IPS DF 6.9 (cell line): ENCODE measurements at regions not wholly inside any gene's neighbourhood (a gene's known extent, or its start where the extent isn't known, plus 50 kb on each side); places are given as distances from the start of the nearest gene placed in this dataset.
A peak's percentile ranks its signal among the peaks of the same experiment; 100 is the strongest.

Source experiments
- DNase-seq: peaks from one replicate; pipeline ENCODE4 v3.0.0-alpha.2; 2013; ENCODE audit warnings: low read depth, low spot score
- H3K27ac ChIP-seq: one replicate; pipeline ENCODE4 v1.5.1; 2013; ENCODE audit warnings: low read length, control low read depth
- H3K27me3 ChIP-seq: 2 replicates; pipeline ENCODE4 v1.6.1; 2013; ENCODE audit warnings: mild to moderate bottlenecking, low read length; ENCODE audit not compliant: control insufficient read depth, insufficient read depth
- H3K36me3 ChIP-seq: 2 replicates; pipeline ENCODE4 v1.6.1; 2013; ENCODE audit warnings: low read length; ENCODE audit not compliant: control insufficient read depth, insufficient read depth
- H3K4me1 ChIP-seq: 2 replicates; pipeline ENCODE4 v1.6.1; 2013; ENCODE audit warnings: low read length; ENCODE audit not compliant: control insufficient read depth, insufficient read depth
- H3K4me3 ChIP-seq: 2 replicates; pipeline ENCODE4 v1.5.1; 2013; ENCODE audit warnings: mild to moderate bottlenecking, low read length
- H3K9me3 ChIP-seq: 2 replicates; pipeline ENCODE4 v1.6.1; 2013; ENCODE audit warnings: low read length, inconsistent platforms; ENCODE audit not compliant: control insufficient read depth, insufficient read depth
- WGBS: extraction: QIAGEN DNeasy Blood & Tissue Kit; methylation state at CpG from one replicate; pipeline ENCODE4 v1.1.7; 2013; ENCODE audit warnings: mixed read lengths, missing lambda C conversion rate; ENCODE audit not compliant: insufficient read length, insufficient coverage; 5-methylcytosine and 5-hydroxymethylcytosine counted together

DNA sequence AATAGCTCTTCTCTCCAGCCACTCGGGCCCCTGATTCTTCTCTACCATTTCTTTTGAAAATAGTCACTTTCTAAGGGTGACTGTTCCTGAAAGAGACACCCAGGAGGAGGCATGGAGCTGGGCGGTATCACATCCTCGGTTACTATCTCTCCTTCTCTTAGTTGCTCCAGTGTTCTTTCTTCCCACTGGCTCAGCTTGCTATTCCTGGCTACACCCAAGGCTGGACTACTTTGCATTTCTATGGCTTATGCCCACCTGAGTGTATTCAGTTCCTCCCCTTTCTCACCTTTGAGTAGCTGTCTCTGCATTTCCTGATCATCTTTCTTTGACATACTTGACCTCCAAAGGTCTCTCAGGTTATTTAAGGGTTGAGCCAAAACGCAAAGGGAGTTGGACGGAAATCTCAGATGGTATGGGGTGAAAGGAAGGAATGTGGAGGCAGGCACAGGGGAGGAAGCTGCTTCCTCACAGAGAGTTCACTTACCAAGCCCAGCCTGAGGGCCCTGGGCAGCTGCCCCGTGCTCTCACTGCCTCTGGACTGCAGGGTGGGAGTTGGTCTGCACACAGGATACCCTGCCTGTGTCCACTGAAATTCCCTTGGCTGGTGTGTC is 155.7 kb downstream of the SNX19 start:
- no peaks in the 10 kb centered on the region for H3K36me3 ChIP-seq
- peak overlapping the region; percentile 70 for H3K27ac ChIP-seq
- no peaks in the 10 kb centered on the region for H3K27me3 ChIP-seq
- no peak overlapping the region for H3K4me3 ChIP-seq
- peaks cover 9% of the 10 kb centered on the region for H3K4me1 ChIP-seq
- H3K9me3 ChIP-seq, result no peaks in the 10 kb centered on the region
- no CpG with 5 or more reads among the region's 6 CpGs for WGBS
- DNase-seq, result peak; percentile 20

DNA sequence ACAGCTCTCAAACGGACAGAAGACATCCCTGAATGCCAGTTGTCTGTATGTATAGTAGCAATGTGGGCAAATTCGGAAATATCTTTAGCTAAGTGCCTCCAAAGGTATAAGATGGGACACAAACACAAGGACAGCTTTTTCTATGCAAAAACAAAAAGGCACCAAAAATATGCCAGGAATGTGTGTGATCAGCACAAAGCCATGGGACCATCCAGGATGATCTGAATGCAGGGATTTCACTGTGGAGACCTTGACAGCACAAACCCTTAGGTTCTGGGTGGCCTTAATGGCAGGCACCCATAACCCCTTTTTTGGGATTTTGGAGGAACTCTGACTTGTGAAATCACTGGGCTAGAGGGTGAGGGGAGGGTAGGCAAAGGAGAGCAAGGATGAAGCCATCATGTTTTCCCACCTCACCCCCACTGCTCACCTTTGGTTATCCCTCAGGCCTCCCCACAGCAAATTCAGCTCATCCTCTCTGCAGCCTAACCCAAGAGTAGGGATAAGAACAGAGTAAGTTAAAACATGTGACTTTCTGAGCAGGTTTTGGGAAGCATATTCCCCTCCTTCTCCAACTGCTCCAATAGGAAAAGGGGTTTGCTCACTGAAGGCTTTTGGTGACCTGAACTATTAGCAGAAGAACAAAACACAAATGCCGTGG is 154.6 kb downstream of the SNX19 start:
- H3K4me3 ChIP-seq, result no peak overlapping the region
- DNase-seq, result no peak
- WGBS, result no CpG with 5 or more reads among the region's 3 CpGs
- no peaks in the 10 kb centered on the region for H3K9me3 ChIP-seq
- H3K27ac ChIP-seq, result no peak overlapping the region
- H3K36me3 ChIP-seq, result no peaks in the 10 kb centered on the region
- peaks cover 9% of the 10 kb centered on the region for H3K4me1 ChIP-seq
- H3K27me3 ChIP-seq, result no peaks in the 10 kb centered on the region

DNA sequence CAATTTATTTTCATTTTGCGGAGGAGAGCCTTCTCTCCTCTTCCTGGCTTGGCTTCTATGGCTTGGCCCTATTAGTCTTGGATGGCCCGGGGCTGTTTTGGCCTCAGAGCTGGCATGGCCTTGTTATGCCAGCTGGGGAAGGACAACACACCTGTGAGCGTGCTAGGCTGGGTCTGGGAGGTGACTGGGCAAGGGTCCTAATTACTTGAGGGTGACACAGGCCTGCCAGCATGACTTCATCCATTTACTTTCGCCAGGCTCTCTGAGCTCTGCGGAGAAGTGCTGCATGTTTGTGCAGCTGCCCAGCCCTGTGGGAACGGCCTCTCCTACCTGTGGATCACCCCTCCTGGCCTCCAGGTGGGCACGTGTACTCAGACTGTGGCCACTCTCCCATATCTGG is 153.6 kb downstream of the SNX19 start:
- no peaks in the 10 kb centered on the region for H3K9me3 ChIP-seq
- DNase-seq, result no peak
- WGBS, result no CpG with 5 or more reads among the region's 7 CpGs
- H3K36me3 ChIP-seq, result no peaks in the 10 kb centered on the region
- H3K27me3 ChIP-seq, result no peaks in the 10 kb centered on the region
- H3K27ac ChIP-seq, result no peak overlapping the region
- peaks cover 9% of the 10 kb centered on the region for H3K4me1 ChIP-seq
- H3K4me3 ChIP-seq, result no peak overlapping the region

DNA sequence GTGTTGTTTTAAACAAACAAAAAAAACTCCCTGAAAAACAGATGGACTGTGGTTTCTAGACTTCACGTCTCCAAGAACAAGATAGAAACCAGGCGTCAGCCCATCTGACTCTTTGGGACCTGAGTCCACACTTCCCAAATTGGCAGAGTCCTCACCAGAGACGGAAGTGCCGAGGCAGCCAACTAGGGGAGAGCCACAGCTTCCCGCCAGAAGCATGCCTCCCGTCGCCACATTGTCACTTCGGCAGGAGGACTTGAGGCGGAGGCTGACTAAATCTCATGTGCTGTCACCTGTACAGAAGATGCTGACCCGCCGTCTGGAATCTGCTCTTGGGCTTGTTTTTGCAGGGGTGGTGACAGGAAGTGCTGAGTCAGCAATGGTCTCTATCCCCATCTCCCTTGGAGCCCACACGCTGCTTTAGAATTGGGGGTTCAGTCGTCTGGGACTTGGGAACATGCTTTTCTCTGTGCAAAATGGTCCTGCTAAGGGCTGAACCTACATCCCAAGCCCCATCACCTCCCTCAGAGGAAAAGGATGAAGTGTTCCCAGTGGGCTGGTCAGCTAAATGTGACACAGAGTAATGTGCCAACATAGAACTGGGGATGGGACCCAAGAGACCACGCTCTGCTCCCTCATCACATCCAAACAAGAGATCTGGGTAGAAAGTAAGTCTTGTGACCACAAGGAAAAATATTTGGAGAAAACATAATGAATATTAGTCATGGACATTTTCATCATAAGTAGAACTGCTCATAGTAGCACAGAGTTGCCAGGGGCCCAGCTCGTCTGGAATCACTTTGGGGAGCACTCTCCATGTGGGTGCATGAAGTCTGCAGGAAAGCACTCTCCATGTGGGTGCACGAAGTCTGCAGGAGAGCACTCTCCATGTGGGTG is 152.9 kb downstream of the SNX19 start:
- Histone ChIP-seq H3K27me3 (no peaks in the 10 kb centered on the region), H3K4me1 (peaks cover 9% of the 10 kb centered on the region), H3K4me3 (no peak overlapping the region), H3K27ac (no peak overlapping the region), H3K9me3 (no peaks in the 10 kb centered on the region), H3K36me3 (no peaks in the 10 kb centered on the region)
- no CpG with 5 or more reads among the region's 16 CpGs for WGBS
- no peak for DNase-seq

DNA sequence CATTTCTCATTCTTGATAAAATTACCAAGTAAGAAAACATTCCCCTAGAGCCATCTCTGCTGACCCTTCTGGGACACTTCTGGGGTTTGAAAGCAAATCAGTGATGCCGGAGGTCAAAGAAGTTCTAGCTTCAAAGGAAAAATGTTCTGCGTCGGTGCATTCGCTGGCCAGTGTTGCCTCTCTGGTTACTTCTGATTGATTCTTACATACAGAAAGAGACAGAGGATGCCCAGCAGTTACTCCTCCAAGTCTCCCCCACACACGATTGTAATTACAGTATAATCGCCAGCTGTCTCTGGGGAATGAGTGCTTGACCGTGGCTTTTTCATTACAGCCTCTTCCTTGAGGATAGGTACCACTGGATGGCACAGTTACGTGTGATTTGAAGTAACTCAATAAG is 150.9 kb downstream of the SNX19 start:
- Histone ChIP-seq H3K4me1 (peaks cover 8% of the 10 kb centered on the region), H3K27me3 (no peaks in the 10 kb centered on the region), H3K4me3 (no peak overlapping the region), H3K27ac (no peak overlapping the region), H3K9me3 (no peaks in the 10 kb centered on the region), H3K36me3 (no peaks in the 10 kb centered on the region)
- no CpG with 5 or more reads among the region's 8 CpGs for WGBS
- DNase-seq, result no peak

DNA sequence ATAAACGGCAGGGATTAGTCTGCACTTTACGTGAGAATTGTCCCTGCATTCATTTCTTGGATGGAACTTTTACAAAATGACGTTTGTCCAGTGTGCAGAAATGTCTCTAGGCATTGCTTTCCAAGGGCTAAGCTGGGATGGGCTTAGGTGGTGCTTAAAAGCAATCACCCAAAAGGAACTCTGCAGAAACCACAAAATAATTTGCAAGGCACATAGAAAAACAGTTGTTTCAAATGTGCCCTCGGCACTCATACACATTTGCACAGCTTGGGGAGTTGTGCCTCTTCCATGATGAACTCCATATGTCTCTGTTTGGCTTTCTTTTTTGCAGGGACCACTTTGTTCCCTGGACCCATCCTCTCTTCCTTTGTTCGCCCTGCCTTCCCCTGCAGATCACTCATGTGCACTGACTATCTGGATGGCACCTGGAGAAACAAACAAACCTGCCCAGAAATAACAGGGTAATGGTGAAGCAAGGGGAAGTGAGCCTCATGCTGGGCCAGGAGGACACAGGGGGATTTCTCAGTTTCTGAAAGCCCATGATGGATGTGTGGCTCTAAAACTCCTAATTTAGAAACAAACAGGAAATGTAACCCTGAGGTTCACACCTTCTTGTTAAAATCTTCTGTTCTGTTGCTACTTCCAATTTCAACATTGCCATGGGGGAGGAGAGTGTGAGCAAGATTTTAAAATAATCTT is 150.2 kb downstream of the SNX19 start:
- Histone ChIP-seq H3K4me1 (peaks cover 2% of the 10 kb centered on the region; the same call in 1 of the 2 replicates), H3K36me3 (no peaks in the 10 kb centered on the region), H3K27me3 (no peaks in the 10 kb centered on the region), H3K27ac (no peak overlapping the region), H3K9me3 (no peaks in the 10 kb centered on the region), H3K4me3 (no peak overlapping the region)
- no peak for DNase-seq
- WGBS, result no CpG with 5 or more reads among the region's 5 CpGs

DNA sequence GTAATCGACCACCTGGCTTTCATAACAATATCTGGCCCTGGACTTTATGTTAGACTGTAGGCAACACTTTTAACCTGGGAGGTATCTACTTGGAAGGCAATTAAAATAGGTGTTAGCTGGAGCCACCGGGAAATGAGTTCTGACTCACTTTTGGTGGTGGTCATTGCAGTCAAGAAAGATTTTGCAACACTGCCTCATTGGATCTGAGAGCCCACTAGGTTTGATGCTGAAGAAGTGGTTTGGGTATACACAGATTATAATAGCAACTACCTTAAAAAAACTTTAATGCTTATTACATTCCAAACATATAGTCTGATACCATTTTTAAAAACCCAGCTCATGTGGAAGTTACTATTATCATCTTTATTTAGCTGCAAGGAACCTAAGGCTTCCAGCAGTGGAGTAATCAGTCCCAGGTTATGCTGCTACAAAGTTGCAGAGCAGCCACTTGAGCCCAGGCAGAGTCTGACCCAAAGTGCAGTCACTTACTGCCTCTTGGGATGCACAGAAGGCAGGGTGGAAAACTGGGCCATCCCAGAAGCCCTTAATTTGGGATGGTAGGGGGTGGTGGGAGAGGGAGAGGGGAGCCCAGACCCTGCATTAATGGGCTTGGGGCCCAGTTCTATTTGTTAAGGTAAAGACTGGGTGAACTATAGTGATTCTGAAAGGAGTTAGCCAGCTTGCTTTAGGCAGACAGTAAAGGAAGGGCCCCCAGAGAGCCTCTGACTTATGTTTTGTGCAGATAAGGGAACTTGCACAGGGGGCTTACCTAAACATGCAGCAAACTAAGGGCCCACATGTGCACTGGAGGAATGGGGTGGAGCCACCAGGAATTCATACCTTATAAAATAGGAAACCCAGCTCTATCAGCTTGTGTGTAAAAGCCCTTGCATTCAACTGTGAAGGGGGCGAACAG is 149.4 kb downstream of the SNX19 start:
- Histone ChIP-seq H3K36me3 (no peaks in the 10 kb centered on the region), H3K4me1 (no peaks in the 10 kb centered on the region), H3K4me3 (no peak overlapping the region), H3K27ac (no peak overlapping the region), H3K9me3 (no peaks in the 10 kb centered on the region), H3K27me3 (no peaks in the 10 kb centered on the region)
- no CpG with 5 or more reads among the region's 3 CpGs for WGBS
- no peak for DNase-seq

DNA sequence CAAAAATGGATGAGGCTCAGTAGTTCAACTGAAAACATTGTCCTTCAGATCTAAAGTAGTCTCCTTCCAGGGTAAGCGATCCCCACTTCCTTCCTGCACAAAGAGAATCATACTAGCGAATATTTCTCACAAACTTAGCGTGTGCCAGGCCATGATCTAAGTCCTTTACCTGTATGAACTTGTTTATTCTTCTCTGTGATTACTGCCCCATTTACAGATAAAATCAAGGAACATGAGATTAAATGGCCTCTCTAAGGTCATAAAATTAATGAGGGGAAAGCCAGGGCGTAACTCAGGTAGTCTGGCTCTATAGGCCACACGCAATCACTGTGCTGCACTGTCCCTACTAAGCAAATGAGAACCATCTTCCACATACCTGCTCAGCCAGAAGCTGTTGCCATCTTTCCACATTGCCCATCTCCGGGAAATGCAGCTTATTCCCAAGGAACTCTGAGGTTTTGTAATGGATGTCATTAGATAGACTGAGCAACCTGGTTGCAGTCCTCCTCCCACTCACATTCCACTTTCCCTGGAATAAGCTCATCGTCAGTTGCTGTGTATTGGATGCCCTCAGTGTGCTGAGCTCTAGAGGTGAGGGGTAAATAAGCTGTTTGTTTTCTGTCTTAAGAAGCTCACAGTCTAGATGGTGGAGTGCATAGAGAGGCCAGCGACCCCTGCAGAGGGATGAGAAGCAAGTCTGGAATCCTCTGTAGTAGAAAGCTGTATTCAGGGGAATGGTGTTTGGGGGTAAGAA is 146.3 kb downstream of the SNX19 start:
- no peaks in the 10 kb centered on the region for H3K4me1 ChIP-seq
- no peaks in the 10 kb centered on the region for H3K36me3 ChIP-seq
- DNase-seq, result no peak
- WGBS, result no CpG with 5 or more reads among the region's 8 CpGs
- no peak overlapping the region for H3K4me3 ChIP-seq
- H3K9me3 ChIP-seq, result no peaks in the 10 kb centered on the region
- H3K27me3 ChIP-seq, result no peaks in the 10 kb centered on the region
- no peak overlapping the region for H3K27ac ChIP-seq

DNA sequence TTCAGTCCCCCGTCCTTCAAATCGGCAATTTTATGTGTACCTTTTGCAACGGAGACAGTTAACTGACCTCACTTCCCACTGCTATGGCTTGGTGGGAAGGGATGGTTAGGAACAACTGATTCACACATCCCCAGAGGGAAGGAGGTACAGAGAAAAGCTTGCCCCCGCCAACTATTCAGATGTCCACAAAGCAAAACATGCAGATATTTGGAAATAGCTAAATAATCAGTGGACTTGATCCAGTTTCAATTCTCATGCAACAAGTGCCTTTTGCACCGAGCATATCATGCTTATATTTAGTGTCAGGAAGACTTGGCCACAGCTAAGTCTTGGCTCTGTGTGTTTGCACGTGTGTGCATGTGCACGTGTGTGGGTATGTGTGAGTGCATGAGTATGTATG is 144.6 kb downstream of the SNX19 start:
- 100% methylated on average over 1 of the region's 7 CpGs for whole genome bisulfite sequencing
- Histone ChIP-seq H3K4me3 (no peak overlapping the region), H3K36me3 (no peaks in the 10 kb centered on the region), H3K27ac (no peak overlapping the region), H3K27me3 (no peaks in the 10 kb centered on the region), H3K4me1 (no peaks in the 10 kb centered on the region), H3K9me3 (no peaks in the 10 kb centered on the region)
- DNase-seq, result no peak
